ENCODE measurements at regions not wholly inside any gene's neighbourhood (a gene's known extent, or its start where the extent isn't known, plus 50 kb on each side); places are given as distances from the start of the nearest gene placed in this dataset.

DNA sequence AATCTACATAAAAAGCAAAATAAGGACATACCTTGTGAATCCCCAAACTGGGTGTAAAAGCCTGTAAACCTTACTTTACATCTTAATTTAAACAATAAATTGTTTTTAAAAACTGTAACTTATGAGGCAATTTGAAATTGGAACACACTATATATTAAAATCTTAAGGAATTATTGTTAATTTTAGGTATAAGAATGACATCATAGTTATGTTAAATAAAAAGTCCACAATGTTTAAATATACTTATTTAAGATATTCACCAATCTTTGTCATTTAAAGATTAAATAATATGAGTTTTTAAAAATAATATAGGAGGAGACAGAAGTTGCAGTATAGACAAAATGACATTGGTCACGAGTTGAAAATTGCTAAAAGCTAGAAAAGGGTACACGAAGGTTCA lies 621.9 kb upstream of the POU3F2 start:
- no peak for DNase-seq

GRCh38 chr6:98215531-98215930 lies 618.8 kb upstream of the POU3F2 start:
- DNase-seq, result no peak

- DNase-seq, result no peak
Measured at GRCh38 chr6:98230250-98230649, 604.1 kb upstream of the POU3F2 start.

DNA sequence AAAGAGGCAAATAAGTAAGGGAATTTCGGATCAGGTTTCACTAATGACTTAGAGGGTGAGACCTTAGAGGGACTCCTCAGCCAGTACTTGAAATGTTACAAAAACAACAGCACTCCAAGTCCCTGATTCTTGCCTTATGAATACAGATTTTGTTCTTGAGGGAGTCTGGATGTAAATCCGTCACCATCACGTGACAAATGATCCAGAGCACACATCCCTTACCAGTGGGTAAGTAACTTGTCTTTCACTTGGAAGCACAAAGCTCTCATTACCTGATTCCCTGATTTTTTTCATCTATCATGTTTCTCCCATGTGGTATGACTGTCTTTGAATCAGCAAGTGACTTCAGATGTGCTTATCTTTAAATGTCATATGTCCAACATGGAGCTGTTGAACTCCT lies 595.3 kb upstream of the POU3F2 start:
- DNase-seq, result no peak

- DNase-seq, result no peak
Measured at GRCh38 chr6:98241630-98242029, 592.7 kb upstream of the POU3F2 start.

DNA sequence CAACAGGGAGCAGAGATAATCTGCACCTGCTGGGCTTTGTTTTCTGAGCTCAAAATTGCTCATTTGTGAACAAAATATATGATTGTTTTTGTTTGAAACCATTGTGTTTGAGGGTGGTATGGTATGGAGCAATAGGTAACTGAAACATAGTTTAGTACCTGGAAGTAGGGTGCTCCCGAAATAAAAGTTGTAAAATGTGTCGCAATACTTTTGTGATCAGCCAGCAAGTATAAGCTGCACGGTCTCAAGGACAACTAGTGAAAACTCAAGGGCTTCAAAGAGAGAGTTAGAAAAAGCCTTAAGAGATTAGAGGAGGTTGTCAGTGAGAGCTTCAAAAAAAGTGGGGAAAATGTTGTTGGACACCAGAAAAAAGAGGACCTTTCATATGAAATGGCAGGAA lies 579.8 kb upstream of the POU3F2 start:
- no peak for DNase-seq

GRCh38 chr6:98260382-98260781 lies 574.0 kb upstream of the POU3F2 start:
- DNase-seq, result no peak

DNA sequence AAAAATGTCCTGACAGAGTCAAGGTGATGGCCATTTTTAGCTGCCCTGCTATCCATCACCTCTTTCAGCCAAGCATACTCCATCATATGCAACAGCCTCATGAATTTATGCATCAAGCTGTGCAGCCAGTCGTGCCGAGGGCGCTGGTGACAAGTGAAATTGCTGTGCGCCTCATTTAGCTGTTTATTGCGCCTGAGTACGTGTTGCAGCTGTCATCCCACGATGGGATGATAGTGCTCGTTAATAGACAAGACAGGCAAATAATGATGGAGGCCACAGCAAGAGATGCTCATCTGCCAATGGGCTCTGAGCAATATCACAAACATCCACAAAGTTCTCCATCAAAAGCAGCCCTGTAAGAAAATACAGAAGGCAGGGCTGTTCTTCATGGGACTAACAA lies 562.3 kb upstream of the POU3F2 start:
- no peak for DNase-seq

GRCh38 chr6:98274691-98275090 lies 559.7 kb upstream of the POU3F2 start:
- DNase-seq, result no peak

- DNase-seq, result no peak
Measured at GRCh38 chr6:98280492-98280891, 553.9 kb upstream of the POU3F2 start.

DNA sequence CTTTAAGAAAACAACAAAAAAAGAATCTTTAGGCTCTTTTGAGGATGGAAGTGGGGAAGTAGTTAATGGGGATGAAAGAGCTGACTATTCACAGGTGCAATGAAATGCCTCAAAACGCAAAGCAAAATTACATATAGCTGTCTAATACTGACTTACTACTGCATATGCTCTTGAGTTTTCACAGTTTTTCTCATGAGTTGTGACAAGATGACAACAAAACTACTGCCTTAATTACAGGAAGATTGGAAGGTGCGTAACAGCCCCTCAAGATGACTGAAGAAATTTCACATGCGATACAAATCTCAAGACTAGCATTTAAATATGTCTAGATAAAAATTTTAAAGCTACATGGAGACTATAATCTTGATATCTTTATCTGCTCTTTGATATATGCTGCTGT lies 547.8 kb upstream of the POU3F2 start:
- DNase-seq, result no peak

DNA sequence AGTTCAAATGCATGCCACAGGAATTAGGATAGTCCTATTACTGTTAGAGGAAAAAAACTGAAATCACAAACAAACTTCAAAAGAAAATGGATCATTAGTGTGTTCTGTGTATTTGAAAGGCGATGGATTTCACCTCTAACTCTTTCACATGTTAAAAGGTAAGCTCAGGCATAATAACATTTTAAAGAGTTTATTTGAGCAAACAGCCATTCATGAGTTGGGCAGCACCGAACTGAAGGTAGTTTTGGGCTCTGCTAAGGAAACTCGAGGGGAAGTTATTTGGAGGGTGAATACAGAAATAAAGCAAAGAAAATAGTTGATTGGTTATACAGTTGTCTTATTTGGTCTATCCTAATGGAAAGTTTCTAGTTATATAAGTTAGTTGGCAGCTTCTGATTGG lies 546.5 kb upstream of the POU3F2 start:
- no peak for DNase-seq

- no peak for DNase-seq
Measured at GRCh38 chr6:98292810-98293209, 541.6 kb upstream of the POU3F2 start.

GRCh38 chr6:98295515-98296175 lies 538.7 kb upstream of the POU3F2 start:
- DNase-seq, result no peak

- DNase-seq, result no peak
Measured at GRCh38 chr6:98308564-98308963, 525.8 kb upstream of the POU3F2 start.

DNA sequence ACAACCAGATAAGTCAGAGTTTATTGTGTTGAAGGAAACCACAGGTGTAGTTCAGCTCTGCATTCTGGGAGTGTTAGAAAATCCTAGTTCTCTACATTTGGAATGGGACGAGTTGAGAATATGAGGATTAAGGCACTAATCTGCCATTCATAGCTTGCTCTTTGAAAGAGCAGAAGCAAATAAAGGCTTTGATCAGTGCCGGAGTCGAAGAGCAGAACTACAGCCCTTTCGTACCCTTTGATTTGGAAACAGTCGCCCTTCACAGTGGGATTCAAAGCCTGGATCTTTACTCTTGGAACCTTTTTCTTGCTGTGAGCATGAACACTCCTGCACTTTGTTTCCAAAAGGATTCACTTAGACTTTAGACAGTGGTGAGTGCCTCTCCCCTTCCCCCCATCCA lies 523.9 kb upstream of the POU3F2 start:
- DNase-seq, result no peak

- no peak for DNase-seq
Measured at GRCh38 chr6:98323605-98324004, 510.8 kb upstream of the POU3F2 start.

DNA sequence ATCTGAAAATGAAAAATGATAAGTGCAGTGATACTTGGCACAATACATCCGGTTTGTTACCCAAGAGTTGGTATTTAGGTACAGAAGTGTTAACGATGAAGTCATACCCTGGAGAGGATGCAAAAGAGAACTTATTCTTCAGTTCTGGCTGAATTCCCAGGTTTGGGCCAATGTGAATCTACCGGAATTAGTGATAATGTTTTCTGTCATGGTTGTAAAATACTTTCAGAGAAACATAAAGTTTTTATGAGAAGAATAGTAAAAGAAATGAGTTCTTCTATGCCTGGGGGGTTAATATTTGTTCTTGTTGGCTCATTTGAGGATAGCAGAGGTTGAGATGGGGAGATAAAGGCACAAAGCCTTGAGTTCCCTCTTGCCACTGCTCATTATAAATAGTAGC lies 509.9 kb upstream of the POU3F2 start:
- no peak for DNase-seq

DNA sequence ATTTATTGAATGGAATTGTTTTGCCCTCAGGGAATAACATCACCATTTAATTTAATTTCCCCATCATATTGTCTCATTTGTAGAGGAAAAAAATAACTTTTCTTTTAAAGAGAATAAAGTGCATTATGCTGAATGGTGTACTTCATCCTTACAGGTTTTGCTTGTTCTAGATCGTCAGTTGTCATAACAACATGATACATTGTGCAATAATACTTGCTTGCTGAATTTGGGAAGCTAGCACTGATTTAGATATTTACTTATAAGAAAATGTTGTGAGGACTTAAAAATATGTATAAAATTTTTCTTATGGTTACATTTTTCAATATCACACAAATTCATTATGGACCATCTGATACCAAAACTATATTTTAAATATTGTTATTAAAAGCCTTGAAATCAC lies 509.0 kb upstream of the POU3F2 start:
- no peak for DNase-seq

DNA sequence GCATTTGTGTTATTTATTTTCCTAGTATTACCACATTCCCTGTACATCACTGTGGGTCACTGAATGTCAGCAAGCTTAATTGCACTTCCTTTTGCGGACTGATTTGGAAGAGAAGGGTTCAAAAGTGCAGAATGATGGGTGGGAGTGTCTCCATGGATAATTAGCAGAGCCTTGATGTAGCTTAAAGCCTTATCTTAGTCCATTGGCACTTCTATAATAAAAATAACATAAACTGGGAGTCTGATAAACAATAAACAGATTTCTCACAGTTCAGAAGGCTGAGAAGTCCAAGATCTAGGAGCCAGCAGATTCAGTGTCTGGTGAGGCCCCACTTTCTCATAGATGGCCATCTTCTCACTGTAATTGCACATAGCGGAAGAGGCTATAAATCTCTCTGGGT lies 501.1 kb upstream of the POU3F2 start:
- DNase-seq, result no peak

- no peak for DNase-seq
Measured at GRCh38 chr6:98335594-98335993, 498.8 kb upstream of the POU3F2 start.

DNA sequence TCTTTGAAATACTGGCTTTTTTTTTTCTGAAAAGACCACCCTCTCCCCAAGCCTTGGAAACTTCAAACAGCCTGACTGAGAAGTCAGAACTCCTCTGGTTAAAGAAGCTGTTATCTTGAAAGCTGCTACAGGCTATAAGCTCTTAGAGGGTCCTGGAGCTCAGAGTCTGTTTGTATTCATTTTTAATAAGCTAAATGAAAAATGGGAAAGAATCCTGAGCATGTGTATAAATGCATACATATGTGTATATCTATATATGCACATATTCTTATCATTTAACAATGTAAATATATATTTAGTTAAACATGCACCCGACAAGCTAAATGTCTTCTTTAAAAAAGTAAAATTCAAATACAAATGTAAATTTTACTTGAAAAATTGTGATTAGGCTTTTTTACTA lies 494.9 kb upstream of the POU3F2 start:
- DNase-seq, result no peak

DNA sequence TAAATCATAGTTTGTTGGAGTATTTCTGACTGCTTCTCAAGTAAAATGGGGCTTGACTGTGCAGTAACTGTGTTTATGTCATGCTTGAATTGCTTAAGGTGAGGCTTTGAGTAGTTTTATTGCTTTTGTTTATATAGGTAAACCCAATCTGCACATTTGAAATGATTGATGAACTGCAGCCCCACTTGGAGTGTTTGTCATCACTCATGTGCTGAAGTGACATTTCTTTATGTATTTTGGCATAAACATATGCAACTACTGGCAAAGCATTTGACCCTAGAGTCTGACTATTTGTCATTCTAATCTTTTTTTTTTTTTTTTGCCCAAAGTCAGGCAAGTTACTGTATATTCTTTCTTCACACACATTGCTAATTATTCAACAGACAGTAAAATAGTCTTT lies 491.4 kb upstream of the POU3F2 start:
- DNase-seq, result no peak

DNA sequence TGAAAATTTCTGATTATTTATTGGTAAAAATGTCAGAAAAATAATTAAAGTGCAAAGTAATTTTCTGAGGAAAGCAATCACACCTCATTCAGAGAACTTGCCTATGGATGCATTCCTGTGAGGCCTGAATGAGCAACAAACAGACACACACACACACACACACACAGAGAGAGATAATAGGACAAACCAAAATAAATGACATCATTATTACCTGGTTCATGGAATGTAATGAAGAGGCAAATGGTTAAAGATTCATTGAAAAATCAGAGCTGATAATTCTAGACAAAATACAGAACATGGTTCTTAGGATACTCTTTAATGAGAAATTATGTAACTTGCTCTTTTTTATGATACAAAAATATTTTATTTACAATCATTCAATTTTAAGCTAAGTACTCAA lies 490.6 kb upstream of the POU3F2 start:
- DNase-seq, result no peak

GRCh38 chr6:98352348-98352747 lies 482.0 kb upstream of the POU3F2 start:
- no peak for DNase-seq

DNA sequence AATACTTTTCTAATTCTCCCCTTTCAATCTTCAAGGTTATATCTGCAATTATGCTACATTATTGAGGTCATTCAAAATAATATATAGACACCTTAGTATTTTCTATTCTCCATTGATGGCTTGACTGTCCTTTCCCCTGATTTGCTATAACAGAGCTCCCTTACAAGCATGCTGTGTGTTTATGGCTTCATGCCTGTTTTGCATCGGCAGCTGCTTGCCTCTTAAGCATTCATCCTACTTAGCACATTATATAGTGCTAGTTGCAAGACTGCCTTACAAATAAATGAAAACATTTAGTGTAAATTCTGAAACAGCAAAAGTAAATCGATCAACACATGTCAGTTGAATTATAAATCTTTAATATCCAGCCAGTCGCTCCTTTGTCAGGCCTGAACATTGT lies 476.2 kb upstream of the POU3F2 start:
- no peak for DNase-seq

Measured in RPMI8226 (cell line).